HepG2 (cell line): ENCODE measurements at regions not wholly inside any gene's neighbourhood (a gene's known extent, or its start where the extent isn't known, plus 50 kb on each side); places are given as distances from the start of the nearest gene placed in this dataset.

Experiments
- ATAD3A ChIP-seq: sonication (generic); formaldehyde crosslinking; IDR thresholded peaks from 2 replicates; pipeline ENCODE4 v1.4.0; 2020; ENCODE audit warnings: missing genetic modification reagents
- CENPBD1 ChIP-seq: sonication (generic); formaldehyde crosslinking; IDR thresholded peaks from 2 replicates; pipeline ENCODE4 v1.8.0; 2022; ENCODE audit warnings: missing genetic modification reagents, low read depth, mild to moderate bottlenecking, borderline replicate concordance
- CERS6 ChIP-seq: sonication (generic); formaldehyde crosslinking; IDR thresholded peaks from 2 replicates; pipeline ENCODE4 v1.5.0; 2020; ENCODE audit warnings: missing genetic modification reagents
- CTCF ChIP-seq: sonication (generic); formaldehyde crosslinking; IDR thresholded peaks from 2 replicates; pipeline ENCODE4 v1.5.0; 2020; ENCODE audit warnings: mild to moderate bottlenecking, missing genetic modification reagents, moderate library complexity
- ETV5 ChIP-seq: IDR thresholded peaks from 2 replicates; pipeline ENCODE4 v1.6.1; 2018; ENCODE audit warnings: missing biosample characterization, missing genetic modification reagents, inconsistent platforms, borderline replicate concordance
- HMGA1 ChIP-seq: sonication (generic); formaldehyde crosslinking; conservative IDR thresholded peaks from 2 replicates; pipeline ENCODE4 v1.4.0; 2020; ENCODE audit warnings: missing genetic modification reagents
- HMGXB3 ChIP-seq: sonication (generic); formaldehyde crosslinking; IDR thresholded peaks from 2 replicates; pipeline ENCODE4 v1.4.0; 2020; ENCODE audit warnings: missing genetic modification reagents, borderline replicate concordance
- HOXA9 ChIP-seq: sonication (generic); formaldehyde crosslinking; IDR thresholded peaks from 2 replicates; pipeline ENCODE4 v1.8.1; 2022; ENCODE audit warnings: missing genetic modification reagents, mild to moderate bottlenecking, moderate library complexity, borderline replicate concordance
- IRF1 ChIP-seq: sonication (generic); formaldehyde crosslinking; IDR thresholded peaks from 2 replicates; pipeline ENCODE4 v1.4.0; 2020; ENCODE audit warnings: low read depth, mild to moderate bottlenecking, missing genetic modification reagents
- PHB2 ChIP-seq: fragments of 450-650 bp; IDR thresholded peaks from 2 replicates; pipeline ENCODE4 v1.6.1; 2018; ENCODE audit not compliant: partially characterized antibody
- SP4 ChIP-seq: sonication (generic); formaldehyde crosslinking; IDR thresholded peaks from 2 replicates; pipeline ENCODE4 v1.8.1; 2023; ENCODE audit warnings: mild to moderate bottlenecking, missing genetic modification reagents
- TEAD3 ChIP-seq: optimal IDR thresholded peaks from 2 replicates; pipeline ENCODE3; 2016; ENCODE audit warnings: borderline replicate concordance
- THYN1 ChIP-seq: sonication (generic); formaldehyde crosslinking; IDR thresholded peaks from 2 replicates; pipeline ENCODE4 v1.8.1; 2023; ENCODE audit warnings: low read depth, mild to moderate bottlenecking, moderate library complexity, missing genetic modification reagents, borderline replicate concordance
- ZBTB10 ChIP-seq: sonication (generic); formaldehyde crosslinking; IDR thresholded peaks from 2 replicates; pipeline ENCODE4 v1.4.0; 2020; ENCODE audit warnings: missing genetic modification reagents, borderline replicate concordance
- ZFP90 ChIP-seq: sonication (generic); formaldehyde crosslinking; IDR thresholded peaks from 2 replicates; pipeline ENCODE4 v1.8.0; 2022; ENCODE audit warnings: missing genetic modification reagents, mild to moderate bottlenecking, inconsistent platforms, borderline replicate concordance
- ZNF556 ChIP-seq: sonication (generic); formaldehyde crosslinking; IDR thresholded peaks from 2 replicates; pipeline ENCODE4 v1.4.0; 2020; ENCODE audit warnings: mild to moderate bottlenecking, missing genetic modification reagents, borderline replicate concordance
- ZNF615 ChIP-seq: sonication (generic); formaldehyde crosslinking; IDR thresholded peaks from 2 replicates; pipeline ENCODE4 v1.5.0; 2020; ENCODE audit warnings: mild to moderate bottlenecking, missing genetic modification reagents, borderline replicate concordance

GRCh38 chr11:19557720-19558140 is 154.9 kb upstream of the NAV2 start (continued):
- no peak for TF ChIP-seq CENPBD1 (CRISPR knock-in tag)
- TF ChIP-seq ZFP90 (CRISPR knock-in tag) = no peak
- TF ChIP-seq SP4 = no peak
- TF ChIP-seq HOXA9 (CRISPR knock-in tag) = no peak
- peak; percentile 88 for TF ChIP-seq CTCF (CRISPR knock-in tag)
- TF ChIP-seq ZBTB10 = no peak
- no peak for TF ChIP-seq ETV5
- no peak for TF ChIP-seq IRF1 (CRISPR knock-in tag)
- no peak for TF ChIP-seq HMGXB3 (CRISPR knock-in tag)
- 0 out of 2 replicates have a peak, but pooled peaks have one; percentile 16 for TF ChIP-seq ZNF615
- TF ChIP-seq PHB2 = no peak
- no peak for TF ChIP-seq CERS6 (CRISPR knock-in tag)
- no peak for TF ChIP-seq ATAD3A
- no peak for TF ChIP-seq THYN1 (CRISPR knock-in tag)
- TF ChIP-seq ZNF556 (CRISPR knock-in tag) = no peak
- TF ChIP-seq TEAD3 = peak; percentile 74
- no peak for TF ChIP-seq HMGA1
